Hepatocyte (in vitro differentiated cells): ENCODE measurements at regions not wholly inside any gene's neighbourhood (a gene's known extent, or its start where the extent isn't known, plus 50 kb on each side); places are given as distances from the start of the nearest gene placed in this dataset.

Source experiments
- DNase-seq: peaks from one replicate; pipeline ENCODE4 v3.0.0-alpha.2; 2016; ENCODE audit warnings: low spot score
- H2AFZ ChIP-seq: fragments of 200-600 bp; sonication (generic); 2 replicates; pipeline ENCODE4 v1.6.0; 2016; ENCODE audit warnings: antibody characterized with exemption, mild to moderate bottlenecking
- H3K27ac ChIP-seq: fragments of 200-600 bp; sonication (generic); 2 replicates; pipeline ENCODE4 v1.5.1; 2016; ENCODE audit warnings: mild to moderate bottlenecking
- H3K27me3 ChIP-seq: fragments of 200-600 bp; sonication (generic); 2 replicates; pipeline ENCODE4 v1.6.1; 2016
- H3K36me3 ChIP-seq: fragments of 200-600 bp; sonication (generic); replicated peaks from 2 replicates; pipeline ENCODE4 v1.5.1; 2016; ENCODE audit warnings: low read depth; ENCODE audit not compliant: insufficient read depth
- H3K4me1 ChIP-seq: fragments of 200-600 bp; sonication (generic); 2 replicates; pipeline ENCODE4 v1.5.1; 2016; ENCODE audit warnings: mild to moderate bottlenecking, moderate library complexity; ENCODE audit not compliant: insufficient read depth
- H3K4me2 ChIP-seq: fragments of 200-600 bp; sonication (generic); 2 replicates; pipeline ENCODE4 v1.6.0; 2016
- H3K4me3 ChIP-seq: fragments of 200-600 bp; sonication (generic); 2 replicates; pipeline ENCODE4 v1.5.1; 2016; ENCODE audit warnings: mild to moderate bottlenecking
- H3K79me2 ChIP-seq: fragments of 200-600 bp; sonication (generic); 2 replicates; pipeline ENCODE4 v1.6.0; 2017; ENCODE audit warnings: mild to moderate bottlenecking
- H3K9me2 ChIP-seq: fragments of 200-600 bp; sonication (generic); replicated peaks from 2 replicates; pipeline ENCODE4 v1.6.0; 2017; ENCODE audit warnings: mild to moderate bottlenecking; ENCODE audit not compliant: insufficient read depth
- H3K9me3 ChIP-seq: fragments of 200-600 bp; sonication (generic); 2 replicates; pipeline ENCODE4 v1.5.1; 2016; ENCODE audit warnings: low read depth, mild to moderate bottlenecking
- H4K20me1 ChIP-seq: fragments of 200-600 bp; sonication (generic); 2 replicates; pipeline ENCODE4 v1.6.0; 2016; ENCODE audit warnings: mild to moderate bottlenecking; ENCODE audit not compliant: insufficient read depth, poor library complexity, severe bottlenecking
- EZH2 ChIP-seq: fragments of 200-600 bp; sonication (generic); IDR thresholded peaks from 2 replicates; pipeline ENCODE4 v1.6.1; 2016; ENCODE audit warnings: antibody characterized with exemption, mild to moderate bottlenecking, borderline replicate concordance
- EZH2phosphoT487 ChIP-seq: fragments of 200-600 bp; sonication (generic); IDR thresholded peaks from one replicate; pipeline ENCODE4 v1.6.1; 2018; ENCODE audit warnings: antibody characterized with exemption, mild to moderate bottlenecking, low read depth, moderate library complexity; ENCODE audit not compliant: unreplicated experiment, severe bottlenecking
- WGBS: methylation state at CpG from one replicate; pipeline ENCODE4 v1.1.6; 2016; ENCODE audit warnings: low lambda C conversion rate; ENCODE audit errors: missing lambda C conversion rate; 5-methylcytosine and 5-hydroxymethylcytosine counted together
- TF ChIP-seq, protein P1 (sequence below): fragments of 200-600 bp; sonication (generic); IDR thresholded peaks from 2 replicates; pipeline ENCODE4 v1.5.1; 2016; ENCODE audit warnings: antibody characterized with exemption, mild to moderate bottlenecking; ENCODE audit not compliant: poor library complexity

DNA sequence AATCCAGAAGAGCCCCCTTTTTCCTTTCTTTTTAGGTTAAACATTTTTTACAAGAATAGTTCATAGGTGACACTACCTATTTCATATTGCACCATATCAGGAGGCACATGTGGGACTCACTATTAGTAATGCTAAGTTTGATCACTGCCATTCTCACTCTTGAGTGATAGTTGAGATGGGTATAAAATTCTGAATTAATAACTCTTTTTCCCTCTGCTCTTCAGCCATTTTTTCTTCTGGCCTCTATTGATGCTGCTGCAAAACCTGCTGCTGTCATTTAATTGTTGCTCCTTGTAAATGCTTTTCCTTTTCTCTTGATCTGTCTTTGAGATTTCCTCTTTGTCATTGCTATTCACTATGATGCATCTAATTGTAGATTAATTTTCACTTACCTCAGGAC, 482.0 kb downstream of the MID1IP1 start:
- no peaks in the 10 kb centered on the region for H3K36me3 ChIP-seq

DNA sequence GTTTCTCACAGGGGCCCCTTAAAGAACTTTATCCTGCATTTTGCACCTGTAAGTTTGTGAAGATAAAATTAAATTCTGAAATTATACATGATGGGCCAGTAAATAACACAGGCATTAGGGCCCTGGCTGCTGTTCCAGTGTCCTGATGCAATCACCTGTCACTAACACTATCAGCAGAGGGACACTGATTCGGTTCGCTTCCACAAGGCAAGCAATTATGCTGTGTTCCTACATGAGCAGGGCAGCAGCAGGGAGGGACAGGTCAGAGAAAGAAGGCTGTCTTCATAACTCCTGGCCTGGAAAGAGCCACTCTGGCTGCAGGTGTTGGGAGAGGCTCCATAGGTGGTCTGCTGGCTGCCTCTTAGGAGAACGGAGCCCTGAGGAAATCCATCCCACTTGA, 487.3 kb downstream of the MID1IP1 start:
- TF ChIP-seq EZH2phosphoT487, result no peak
- TF ChIP-seq, protein P1, sequence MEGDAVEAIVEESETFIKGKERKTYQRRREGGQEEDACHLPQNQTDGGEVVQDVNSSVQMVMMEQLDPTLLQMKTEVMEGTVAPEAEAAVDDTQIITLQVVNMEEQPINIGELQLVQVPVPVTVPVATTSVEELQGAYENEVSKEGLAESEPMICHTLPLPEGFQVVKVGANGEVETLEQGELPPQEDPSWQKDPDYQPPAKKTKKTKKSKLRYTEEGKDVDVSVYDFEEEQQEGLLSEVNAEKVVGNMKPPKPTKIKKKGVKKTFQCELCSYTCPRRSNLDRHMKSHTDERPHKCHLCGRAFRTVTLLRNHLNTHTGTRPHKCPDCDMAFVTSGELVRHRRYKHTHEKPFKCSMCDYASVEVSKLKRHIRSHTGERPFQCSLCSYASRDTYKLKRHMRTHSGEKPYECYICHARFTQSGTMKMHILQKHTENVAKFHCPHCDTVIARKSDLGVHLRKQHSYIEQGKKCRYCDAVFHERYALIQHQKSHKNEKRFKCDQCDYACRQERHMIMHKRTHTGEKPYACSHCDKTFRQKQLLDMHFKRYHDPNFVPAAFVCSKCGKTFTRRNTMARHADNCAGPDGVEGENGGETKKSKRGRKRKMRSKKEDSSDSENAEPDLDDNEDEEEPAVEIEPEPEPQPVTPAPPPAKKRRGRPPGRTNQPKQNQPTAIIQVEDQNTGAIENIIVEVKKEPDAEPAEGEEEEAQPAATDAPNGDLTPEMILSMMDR, result no peak
- no peak for TF ChIP-seq EZH2
- 69% methylated on average over 3 of the region's 3 CpGs for WGBS

More for the DNA sequence above, 482.0 kb downstream of the MID1IP1 start:
- Histone ChIP-seq H3K79me2 (no peaks in the 10 kb centered on the region), H3K4me2 (no peak overlapping the region), H3K4me1 (no peaks in the 10 kb centered on the region), H3K9me3 (no peaks in the 10 kb centered on the region), H2AFZ (no peak overlapping the region), H3K9me2 (no peaks in the 10 kb centered on the region), H3K27me3 (no peaks in the 10 kb centered on the region), H4K20me1 (no peaks in the 10 kb centered on the region), H3K27ac (no peak overlapping the region), H3K4me3 (no peak overlapping the region)
- no peak for DNase-seq
- no peak for TF ChIP-seq EZH2phosphoT487
- TF ChIP-seq, protein P1, result no peak
- no peak for TF ChIP-seq EZH2

DNA sequence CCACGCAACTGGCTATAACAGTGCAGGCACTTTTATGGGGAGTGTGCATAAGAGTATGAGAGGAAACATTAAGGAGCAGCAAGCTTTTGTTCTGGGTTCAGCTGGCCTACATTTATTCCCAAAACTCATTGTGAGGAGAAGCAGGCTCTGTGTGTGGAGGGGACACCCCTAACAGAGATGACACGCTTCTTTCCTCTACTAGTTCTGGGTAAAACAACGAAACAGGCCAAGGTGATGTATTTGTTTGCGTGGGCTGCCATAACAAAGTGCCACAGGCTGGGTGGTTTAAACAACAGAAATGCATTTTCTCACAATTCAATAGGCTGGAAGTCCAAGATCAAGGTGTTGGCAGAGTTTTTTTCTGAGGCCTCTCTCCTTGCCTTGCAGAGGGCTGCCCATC, 488.6 kb downstream of the MID1IP1 start:
- no peaks in the 10 kb centered on the region for H3K79me2 ChIP-seq
- no peaks in the 10 kb centered on the region for H3K36me3 ChIP-seq
- H3K4me1 ChIP-seq, result no peaks in the 10 kb centered on the region
- H3K9me3 ChIP-seq, result no peaks in the 10 kb centered on the region
- no peak for DNase-seq
- H3K27ac ChIP-seq, result no peak overlapping the region
- no peak overlapping the region for H3K4me3 ChIP-seq
- H2AFZ ChIP-seq, result no peak overlapping the region
- H3K27me3 ChIP-seq, result no peaks in the 10 kb centered on the region
- TF ChIP-seq EZH2 (no peak), EZH2phosphoT487 (no peak)
- TF ChIP-seq, protein P1, result no peak
- H3K4me2 ChIP-seq, result no peak overlapping the region
- 68% methylated on average over 4 of the region's 4 CpGs for WGBS
- no peaks in the 10 kb centered on the region for H4K20me1 ChIP-seq
- no peaks in the 10 kb centered on the region for H3K9me2 ChIP-seq

More for the DNA sequence above, 487.3 kb downstream of the MID1IP1 start:
- H3K27ac ChIP-seq, result no peak overlapping the region
- no peaks in the 10 kb centered on the region for H3K9me3 ChIP-seq
- H3K4me1 ChIP-seq, result no peaks in the 10 kb centered on the region
- H4K20me1 ChIP-seq, result no peaks in the 10 kb centered on the region
- H3K4me2 ChIP-seq, result no peak overlapping the region
- H3K4me3 ChIP-seq, result no peak overlapping the region
- no peak for DNase-seq
- no peaks in the 10 kb centered on the region for H3K27me3 ChIP-seq
- H3K36me3 ChIP-seq, result no peaks in the 10 kb centered on the region
- H3K9me2 ChIP-seq, result no peaks in the 10 kb centered on the region
- H3K79me2 ChIP-seq, result no peaks in the 10 kb centered on the region
- H2AFZ ChIP-seq, result no peak overlapping the region

DNA sequence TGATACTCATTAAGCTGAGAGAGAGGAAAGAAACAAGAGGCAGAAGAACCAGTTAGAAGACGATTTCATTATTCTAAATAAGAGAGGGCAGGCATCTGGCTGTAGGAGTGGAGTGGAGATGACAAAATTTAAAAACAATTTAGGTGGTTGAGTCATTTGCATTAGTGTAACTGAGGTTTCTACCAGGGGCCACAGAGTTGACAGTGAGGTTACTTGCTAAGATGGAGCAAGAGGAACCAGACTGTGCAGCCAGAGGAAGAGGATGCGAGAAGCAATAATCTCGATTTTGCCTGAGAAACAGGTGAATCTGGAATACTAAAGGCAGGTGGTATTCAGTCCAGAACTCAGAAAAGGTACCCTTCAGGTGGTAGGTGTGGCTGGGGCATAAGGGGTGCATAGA, 491.9 kb downstream of the MID1IP1 start:
- no peaks in the 10 kb centered on the region for H3K4me1 ChIP-seq
- H4K20me1 ChIP-seq, result no peaks in the 10 kb centered on the region
- H3K27ac ChIP-seq, result no peak overlapping the region
- no peak overlapping the region for H2AFZ ChIP-seq
- no peaks in the 10 kb centered on the region for H3K27me3 ChIP-seq
- H3K36me3 ChIP-seq, result no peaks in the 10 kb centered on the region
- H3K4me3 ChIP-seq, result no peak overlapping the region
- no peak for DNase-seq
- H3K79me2 ChIP-seq, result no peaks in the 10 kb centered on the region
- WGBS, result 69% methylated on average over 3 of the region's 3 CpGs
- no peak overlapping the region for H3K4me2 ChIP-seq
- TF ChIP-seq EZH2phosphoT487 (no peak), EZH2 (no peak)
- TF ChIP-seq, protein P1, result no peak
- no peaks in the 10 kb centered on the region for H3K9me3 ChIP-seq
- H3K9me2 ChIP-seq, result no peaks in the 10 kb centered on the region
